SK-N-SH treated with all-trans-retinoic acid at 6 μM for 48 hours (cell line): ENCODE measurements at regions not wholly inside any gene's neighbourhood (a gene's known extent, or its start where the extent isn't known, plus 50 kb on each side); places are given as distances from the start of the nearest gene placed in this dataset.

Experiments
- ARNTL ChIP-seq: fragments of 450-650 bp; formaldehyde crosslinking; IDR thresholded peaks from 2 replicates; pipeline ENCODE4 v1.5.0; 2020; ENCODE audit warnings: low read depth, mild to moderate bottlenecking, moderate library complexity, borderline replicate concordance
- ISL1 ChIP-seq: fragments of 250-450 bp; sonication (Bioruptor Pico); IDR thresholded peaks from 2 replicates; pipeline ENCODE4 v2.1.2; 2022; ENCODE audit warnings: mild to moderate bottlenecking, moderate library complexity
- PPARA ChIP-seq: fragments of 250-450 bp; sonication (Bioruptor Pico); IDR thresholded peaks from 2 replicates; pipeline ENCODE4 v1.5.0; 2020; ENCODE audit warnings: mild to moderate bottlenecking, borderline replicate concordance
- RARB ChIP-seq: fragments of 250-450 bp; sonication (Bioruptor Pico); IDR thresholded peaks from 2 replicates; pipeline ENCODE4 v1.8.0; 2021; ENCODE audit warnings: mild to moderate bottlenecking, moderate library complexity
- ZC3H10 ChIP-seq: fragments of 250-450 bp; sonication (Bioruptor Pico); IDR thresholded peaks from 2 replicates; pipeline ENCODE4 v1.5.1; 2021; ENCODE audit warnings: mild to moderate bottlenecking, moderate library complexity
- ZFP3 ChIP-seq: fragments of 250-450 bp; sonication (Bioruptor Pico); IDR thresholded peaks from 2 replicates; pipeline ENCODE4 v1.5.0; 2020; ENCODE audit warnings: mild to moderate bottlenecking, moderate library complexity
- ZNF565 ChIP-seq: fragments of 450-650 bp; formaldehyde crosslinking; conservative IDR thresholded peaks from 2 replicates; pipeline ENCODE4 v1.5.0; 2020; ENCODE audit warnings: low read depth, mild to moderate bottlenecking, moderate library complexity
- TF ChIP-seq, protein P1 (sequence below): fragments of 250-450 bp; sonication (Bioruptor Pico); IDR thresholded peaks from 2 replicates; pipeline ENCODE4 v1.8.0; 2020; ENCODE audit warnings: mild to moderate bottlenecking, moderate library complexity, borderline replicate concordance
- TF ChIP-seq, protein P2 (sequence below): fragments of 250-450 bp; sonication (Bioruptor Pico); IDR thresholded peaks from 2 replicates; pipeline ENCODE4 v1.5.0; 2020; ENCODE audit warnings: mild to moderate bottlenecking, moderate library complexity

DNA sequence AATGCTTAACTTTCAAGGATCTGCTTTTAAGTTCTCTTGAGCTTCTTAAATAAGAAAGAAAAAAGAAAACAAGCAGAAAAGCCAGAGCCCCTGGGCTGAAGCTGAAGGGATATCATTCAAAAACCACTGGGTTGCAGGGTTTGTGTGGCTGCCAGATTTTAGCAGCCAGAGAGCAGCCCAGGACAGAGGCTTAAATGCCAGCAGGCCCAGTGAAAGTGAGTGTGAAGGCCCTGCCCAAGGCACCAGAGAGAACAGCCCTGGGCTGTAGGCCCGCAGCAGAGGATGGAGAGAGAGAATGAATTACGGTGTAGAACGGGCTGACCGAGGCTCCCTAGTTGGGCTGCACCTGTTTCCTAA, 106.3 kb upstream of the BOC start:
- TF ChIP-seq ZFP3 (CRISPR knock-in tag) = no peak
- no peak for TF ChIP-seq ZC3H10 (CRISPR knock-in tag)
- TF ChIP-seq PPARA (CRISPR knock-in tag) = no peak
- no peak for TF ChIP-seq RARB (CRISPR knock-in tag)
- TF ChIP-seq ZNF565 (CRISPR knock-in tag) = no peak
- TF ChIP-seq, protein P1, sequence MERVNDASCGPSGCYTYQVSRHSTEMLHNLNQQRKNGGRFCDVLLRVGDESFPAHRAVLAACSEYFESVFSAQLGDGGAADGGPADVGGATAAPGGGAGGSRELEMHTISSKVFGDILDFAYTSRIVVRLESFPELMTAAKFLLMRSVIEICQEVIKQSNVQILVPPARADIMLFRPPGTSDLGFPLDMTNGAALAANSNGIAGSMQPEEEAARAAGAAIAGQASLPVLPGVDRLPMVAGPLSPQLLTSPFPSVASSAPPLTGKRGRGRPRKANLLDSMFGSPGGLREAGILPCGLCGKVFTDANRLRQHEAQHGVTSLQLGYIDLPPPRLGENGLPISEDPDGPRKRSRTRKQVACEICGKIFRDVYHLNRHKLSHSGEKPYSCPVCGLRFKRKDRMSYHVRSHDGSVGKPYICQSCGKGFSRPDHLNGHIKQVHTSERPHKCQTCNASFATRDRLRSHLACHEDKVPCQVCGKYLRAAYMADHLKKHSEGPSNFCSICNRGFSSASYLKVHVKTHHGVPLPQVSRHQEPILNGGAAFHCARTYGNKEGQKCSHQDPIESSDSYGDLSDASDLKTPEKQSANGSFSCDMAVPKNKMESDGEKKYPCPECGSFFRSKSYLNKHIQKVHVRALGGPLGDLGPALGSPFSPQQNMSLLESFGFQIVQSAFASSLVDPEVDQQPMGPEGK (CRISPR knock-in tag) = no peak
- TF ChIP-seq, protein P2, sequence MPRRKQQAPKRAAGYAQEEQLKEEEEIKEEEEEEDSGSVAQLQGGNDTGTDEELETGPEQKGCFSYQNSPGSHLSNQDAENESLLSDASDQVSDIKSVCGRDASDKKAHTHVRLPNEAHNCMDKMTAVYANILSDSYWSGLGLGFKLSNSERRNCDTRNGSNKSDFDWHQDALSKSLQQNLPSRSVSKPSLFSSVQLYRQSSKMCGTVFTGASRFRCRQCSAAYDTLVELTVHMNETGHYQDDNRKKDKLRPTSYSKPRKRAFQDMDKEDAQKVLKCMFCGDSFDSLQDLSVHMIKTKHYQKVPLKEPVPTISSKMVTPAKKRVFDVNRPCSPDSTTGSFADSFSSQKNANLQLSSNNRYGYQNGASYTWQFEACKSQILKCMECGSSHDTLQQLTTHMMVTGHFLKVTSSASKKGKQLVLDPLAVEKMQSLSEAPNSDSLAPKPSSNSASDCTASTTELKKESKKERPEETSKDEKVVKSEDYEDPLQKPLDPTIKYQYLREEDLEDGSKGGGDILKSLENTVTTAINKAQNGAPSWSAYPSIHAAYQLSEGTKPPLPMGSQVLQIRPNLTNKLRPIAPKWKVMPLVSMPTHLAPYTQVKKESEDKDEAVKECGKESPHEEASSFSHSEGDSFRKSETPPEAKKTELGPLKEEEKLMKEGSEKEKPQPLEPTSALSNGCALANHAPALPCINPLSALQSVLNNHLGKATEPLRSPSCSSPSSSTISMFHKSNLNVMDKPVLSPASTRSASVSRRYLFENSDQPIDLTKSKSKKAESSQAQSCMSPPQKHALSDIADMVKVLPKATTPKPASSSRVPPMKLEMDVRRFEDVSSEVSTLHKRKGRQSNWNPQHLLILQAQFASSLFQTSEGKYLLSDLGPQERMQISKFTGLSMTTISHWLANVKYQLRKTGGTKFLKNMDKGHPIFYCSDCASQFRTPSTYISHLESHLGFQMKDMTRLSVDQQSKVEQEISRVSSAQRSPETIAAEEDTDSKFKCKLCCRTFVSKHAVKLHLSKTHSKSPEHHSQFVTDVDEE (CRISPR knock-in tag) = no peak
- TF ChIP-seq ISL1 (CRISPR knock-in tag) = no peak
- TF ChIP-seq ARNTL (CRISPR knock-in tag) = no peak
